Neuronal stem cell (in vitro differentiated cells): ENCODE measurements at regions not wholly inside any gene's neighbourhood (a gene's known extent, or its start where the extent isn't known, plus 50 kb on each side); places are given as distances from the start of the nearest gene placed in this dataset.

Source experiments
- DNase-seq: peaks from one replicate; pipeline ENCODE4 v3.0.0-alpha.2; 2013; ENCODE audit warnings: low spot score
- H2AFZ ChIP-seq: one replicate; pipeline ENCODE4 v1.6.1; 2013; ENCODE audit warnings: mild to moderate bottlenecking, low read length, inconsistent platforms
- H2AK5ac ChIP-seq: 2 replicates; pipeline ENCODE4 v1.6.1; 2013; ENCODE audit warnings: low read depth, mild to moderate bottlenecking, inconsistent platforms, low read length, moderate library complexity, mixed read lengths
- H2BK120ac ChIP-seq: 2 replicates; pipeline ENCODE4 v1.6.1; 2013; ENCODE audit warnings: low read depth, mild to moderate bottlenecking, inconsistent platforms, low read length, moderate library complexity, mixed read lengths
- H2BK12ac ChIP-seq: one replicate; pipeline ENCODE4 v1.6.1; 2013; ENCODE audit warnings: low read length, inconsistent platforms
- H2BK15ac ChIP-seq: 2 replicates; pipeline ENCODE4 v1.6.1; 2013; ENCODE audit warnings: mild to moderate bottlenecking, low read length, inconsistent platforms, mixed read lengths
- H2BK5ac ChIP-seq: one replicate; pipeline ENCODE4 v1.6.1; 2013; ENCODE audit warnings: inconsistent platforms, mild to moderate bottlenecking, low read length, moderate library complexity
- H3K14ac ChIP-seq: one replicate; pipeline ENCODE4 v1.6.1; 2013; ENCODE audit warnings: low read length, inconsistent platforms
- H3K18ac ChIP-seq: 2 replicates; pipeline ENCODE4 v1.6.1; 2013; ENCODE audit warnings: low read length, inconsistent platforms
- H3K23ac ChIP-seq: 2 replicates; pipeline ENCODE4 v1.6.1; 2013; ENCODE audit warnings: low read depth, mild to moderate bottlenecking, mixed read lengths, low read length, inconsistent platforms; ENCODE audit not compliant: poor library complexity
- H3K27ac ChIP-seq: replicated peaks from 3 replicates; pipeline ENCODE4 v1.5.1; 2013; ENCODE audit warnings: low read length, inconsistent platforms
- H3K27me3 ChIP-seq, 3 experiments: 2 replicates each; pipeline ENCODE4 v1.6.1; 2013; ENCODE audit warnings: low read length in 3 of 3, mild to moderate bottlenecking in 2 of 3, inconsistent platforms in 1 of 3, low read depth in 1 of 3, mixed read lengths in 1 of 3, moderate library complexity in 1 of 3; ENCODE audit not compliant: control insufficient read depth in 3 of 3, insufficient read depth in 3 of 3
- H3K36me3 ChIP-seq, 2 donors: replicated peaks in 1 of 2; 2 replicates each; pipeline ENCODE4 v1.6.1; 2013; ENCODE audit warnings: low read length in 2 of 2; ENCODE audit not compliant: control insufficient read depth in 2 of 2, insufficient read depth in 2 of 2
- H3K4ac ChIP-seq: 2 replicates; pipeline ENCODE4 v1.6.1; 2013; ENCODE audit warnings: inconsistent platforms, mild to moderate bottlenecking, low read length, moderate library complexity
- H3K4me1 ChIP-seq, 2 donors: 1 replicate in 1 of 2; 2 replicates in 1 of 2; pipeline ENCODE4 v1.6.1; 2013; ENCODE audit warnings: low read length in 2 of 2, low read depth in 1 of 2; ENCODE audit not compliant: control insufficient read depth in 2 of 2, insufficient read depth in 1 of 2
- H3K4me2 ChIP-seq: one replicate; pipeline ENCODE4 v1.6.1; 2013; ENCODE audit warnings: mild to moderate bottlenecking, low read length, inconsistent platforms; ENCODE audit not compliant: insufficient read depth, poor library complexity, severe bottlenecking
- H3K4me3 ChIP-seq, 2 donors: 2 replicates each; pipeline ENCODE4 v1.5.1; 2013; ENCODE audit warnings: low read length in 2 of 2, mild to moderate bottlenecking in 2 of 2, inconsistent platforms in 1 of 2, moderate library complexity in 1 of 2
- H3K79me1 ChIP-seq: one replicate; pipeline ENCODE4 v1.6.1; 2013; ENCODE audit warnings: low read depth, mild to moderate bottlenecking, inconsistent platforms, low read length, moderate library complexity
- H3K9ac ChIP-seq: one replicate; pipeline ENCODE4 v1.6.1; 2013; ENCODE audit warnings: mild to moderate bottlenecking, low read depth, low read length, inconsistent platforms; ENCODE audit not compliant: poor library complexity
- H3K9me3 ChIP-seq, 2 donors: replicated peaks in 1 of 2; 2 replicates each; pipeline versions ENCODE3 to v1.6.1; 2013; ENCODE audit warnings: low read length in 2 of 2, mild to moderate bottlenecking in 2 of 2, inconsistent platforms in 1 of 2, low read depth in 1 of 2, mixed read lengths in 1 of 2, moderate library complexity in 1 of 2; ENCODE audit not compliant: control insufficient read depth in 2 of 2, insufficient read depth in 1 of 2
- H4K8ac ChIP-seq: one replicate; pipeline ENCODE4 v1.6.1; 2013; ENCODE audit warnings: low read depth, mild to moderate bottlenecking, inconsistent platforms, low read length, moderate library complexity
- H4K91ac ChIP-seq: one replicate; pipeline ENCODE4 v1.6.1; 2013; ENCODE audit warnings: low read length, low read depth, mild to moderate bottlenecking, inconsistent platforms; ENCODE audit not compliant: poor library complexity
- WGBS, 2 donors: extraction: QIAGEN DNeasy Blood & Tissue Kit; methylation state at CpG; one replicate each; pipeline ENCODE4 v1.1.7; 2013; ENCODE audit warnings: missing lambda C conversion rate in 2 of 2, mixed read lengths in 1 of 2; ENCODE audit not compliant: insufficient read length in 2 of 2, insufficient replicate concordance in 1 of 2; ENCODE audit errors: extremely low coverage in 2 of 2; 5-methylcytosine and 5-hydroxymethylcytosine counted together

- Histone ChIP-seq H2BK15ac (no peak overlapping the region), H3K9me3 (no peaks in the 10 kb centered on the region), H3K79me1 (no peaks in the 10 kb centered on the region), H3K4me1 (no peaks in the 10 kb centered on the region), H3K36me3 (no peaks in the 10 kb centered on the region), H4K91ac (no peak overlapping the region), H3K14ac (no peak overlapping the region), H2BK12ac (no peak overlapping the region), H4K8ac (no peak overlapping the region), H3K4me2 (no peak overlapping the region), H2BK120ac (no peak overlapping the region), H3K18ac (no peak overlapping the region), H3K23ac (no peak overlapping the region), H2BK5ac (no peak overlapping the region), H3K27me3 (no peaks in the 10 kb centered on the region), H3K4me3 (no peak overlapping the region), H3K9ac (no peak overlapping the region), H2AFZ (no peak overlapping the region), H2AK5ac (no peak overlapping the region), H3K4ac (no peak overlapping the region), H3K27ac (no peak overlapping the region)
- DNase-seq: no peak
- no CpG with 5 or more reads among the region's 10 CpGs for WGBS, 2 donors
Observed at GRCh38 chr6:104527761-104528415, 331.8 kb downstream of the HACE1 start.

- Histone ChIP-seq H2AFZ (no peak overlapping the region), H3K4me2 (no peak overlapping the region), H2BK120ac (no peak overlapping the region), H3K9ac (no peak overlapping the region), H2BK15ac (no peak overlapping the region), H2AK5ac (no peak overlapping the region), H2BK5ac (no peak overlapping the region), H4K91ac (no peak overlapping the region), H2BK12ac (no peak overlapping the region), H3K4me3 (no peak overlapping the region), H4K8ac (no peak overlapping the region), H3K23ac (no peak overlapping the region), H3K4me1 (no peaks in the 10 kb centered on the region), H3K14ac (no peak overlapping the region), H3K79me1 (no peaks in the 10 kb centered on the region), H3K27ac (no peak overlapping the region), H3K36me3 (no peaks in the 10 kb centered on the region), H3K9me3 (no peaks in the 10 kb centered on the region), H3K18ac (no peak overlapping the region), H3K4ac (no peak overlapping the region), H3K27me3 (no peaks in the 10 kb centered on the region)
- WGBS, 2 donors: no CpG with 5 or more reads among the region's 7 CpGs
- no peak for DNase-seq
Observed at GRCh38 chr6:104527311-104527710, 332.4 kb downstream of the HACE1 start.

GRCh38 chr6:104526376-104526775 lies 333.3 kb downstream of the HACE1 start:
- no peak for DNase-seq
- no peaks in the 10 kb centered on the region for H3K27me3 ChIP-seq
- H3K9ac ChIP-seq: no peak overlapping the region
- H2BK12ac ChIP-seq: no peak overlapping the region
- no peak overlapping the region for H4K91ac ChIP-seq
- H3K4me3 ChIP-seq: no peak overlapping the region
- WGBS, 2 donors: no CpG with 5 or more reads among the region's 6 CpGs
- no peaks in the 10 kb centered on the region for H3K79me1 ChIP-seq
- H2AFZ ChIP-seq: no peak overlapping the region
- no peak overlapping the region for H2AK5ac ChIP-seq
- no peaks in the 10 kb centered on the region for H3K4me1 ChIP-seq
- H3K18ac ChIP-seq: no peak overlapping the region
- H3K36me3 ChIP-seq: no peaks in the 10 kb centered on the region
- H3K4ac ChIP-seq: no peak overlapping the region
- H3K9me3 ChIP-seq: no peaks in the 10 kb centered on the region
- H3K27ac ChIP-seq: no peak overlapping the region
- H4K8ac ChIP-seq: no peak overlapping the region
- no peak overlapping the region for H3K4me2 ChIP-seq
- H2BK120ac ChIP-seq: no peak overlapping the region
- no peak overlapping the region for H3K14ac ChIP-seq
- no peak overlapping the region for H2BK5ac ChIP-seq
- H2BK15ac ChIP-seq: no peak overlapping the region
- H3K23ac ChIP-seq: no peak overlapping the region

GRCh38 chr6:104525677-104526322 lies 333.9 kb downstream of the HACE1 start:
- WGBS, 2 donors: no CpG with 5 or more reads among the region's 15 CpGs
- Histone ChIP-seq H3K23ac (no peak overlapping the region), H4K8ac (no peak overlapping the region), H2BK5ac (no peak overlapping the region), H3K36me3 (no peaks in the 10 kb centered on the region), H3K9ac (no peak overlapping the region), H2BK120ac (no peak overlapping the region), H3K27ac (no peak overlapping the region), H2AK5ac (no peak overlapping the region), H3K9me3 (no peaks in the 10 kb centered on the region), H2BK15ac (no peak overlapping the region), H3K4me1 (no peaks in the 10 kb centered on the region), H3K4me2 (no peak overlapping the region), H3K27me3 (no peaks in the 10 kb centered on the region), H2BK12ac (no peak overlapping the region), H4K91ac (no peak overlapping the region), H3K4ac (no peak overlapping the region), H3K18ac (no peak overlapping the region), H2AFZ (peak overlapping the region; percentile 11), H3K4me3 (no peak overlapping the region), H3K14ac (no peak overlapping the region), H3K79me1 (no peaks in the 10 kb centered on the region)
- peak; percentile 83 for DNase-seq
